Pulmonary artery endothelial cell (primary cell): ENCODE measurements at regions not wholly inside any gene's neighbourhood (a gene's known extent, or its start where the extent isn't known, plus 50 kb on each side); places are given as distances from the start of the nearest gene placed in this dataset.

Source experiments
- DNase-seq: peaks from one replicate; pipeline ENCODE4 v3.0.0-alpha.2; 2011; ENCODE audit warnings: low read depth, low spot score

DNA sequence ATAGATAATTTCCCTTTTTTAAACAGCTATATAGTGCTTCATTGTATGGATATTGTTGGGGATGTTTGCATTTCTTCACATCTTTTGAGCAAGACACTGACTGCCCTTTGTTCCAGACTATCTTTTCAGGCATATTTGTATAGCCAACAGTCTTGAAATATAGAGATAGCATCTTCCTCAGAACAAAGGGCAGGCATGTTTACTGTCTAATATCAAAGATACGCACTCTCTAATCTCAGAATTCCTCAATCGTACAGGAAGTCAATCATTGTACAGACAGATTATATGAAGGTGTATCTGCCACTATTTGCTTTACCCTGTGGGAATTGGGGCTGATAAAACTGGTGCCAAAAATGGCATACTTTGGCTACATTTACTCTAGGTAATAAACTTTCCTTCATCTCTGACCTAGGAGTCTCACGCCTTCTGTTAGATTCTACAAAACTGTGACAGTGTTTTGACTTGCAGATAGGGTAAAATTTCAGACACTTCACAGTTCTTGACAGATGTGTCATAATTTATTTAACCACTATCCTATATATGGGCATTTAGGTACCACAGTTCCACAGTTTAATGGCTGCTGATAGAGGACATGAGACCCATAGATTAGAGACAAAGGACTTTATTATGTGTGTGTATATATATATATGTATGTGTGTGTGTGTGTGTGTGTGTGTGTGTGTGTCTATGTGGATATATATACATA is 321.0 kb downstream of the IGSF11 start:
- no peak for DNase-seq

DNA sequence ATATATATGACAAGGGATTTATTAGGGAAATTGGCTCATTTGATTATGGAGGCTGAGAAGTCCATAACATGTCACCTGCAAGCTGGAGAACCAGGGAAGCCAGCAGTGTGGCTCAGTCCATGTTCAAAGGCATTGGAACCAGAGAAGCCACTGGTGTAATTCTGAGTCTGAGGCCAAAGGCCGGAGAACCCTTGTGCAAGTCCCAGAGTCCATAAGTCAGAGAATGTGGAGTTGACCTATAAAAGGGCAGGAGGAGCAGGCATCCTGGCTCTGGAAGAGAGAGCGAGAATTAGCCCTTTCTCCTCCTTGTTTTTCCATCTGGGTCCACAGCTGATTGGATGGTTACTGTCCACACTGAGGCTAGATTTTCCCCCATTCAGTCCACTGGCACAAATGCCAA is 319.8 kb downstream of the IGSF11 start:
- DNase-seq: no peak

- DNase-seq: no peak
Measured at GRCh38 chr3:118729546-118729945, 305.1 kb downstream of the IGSF11 start.

- DNase-seq: no peak
Measured at GRCh38 chr3:118734664-118735063, 300.0 kb downstream of the IGSF11 start.

- no peak for DNase-seq
Measured at GRCh38 chr3:118736107-118736506, 298.5 kb downstream of the IGSF11 start.

GRCh38 chr3:118740722-118741290 is 293.8 kb downstream of the IGSF11 start:
- DNase-seq: no peak

- no peak for DNase-seq
Measured at GRCh38 chr3:118742760-118743159, 291.9 kb downstream of the IGSF11 start.

GRCh38 chr3:118744186-118744585 is 290.5 kb downstream of the IGSF11 start:
- no peak for DNase-seq

GRCh38 chr3:118754406-118755252 is 280.0 kb downstream of the IGSF11 start:
- DNase-seq: no peak

DNA sequence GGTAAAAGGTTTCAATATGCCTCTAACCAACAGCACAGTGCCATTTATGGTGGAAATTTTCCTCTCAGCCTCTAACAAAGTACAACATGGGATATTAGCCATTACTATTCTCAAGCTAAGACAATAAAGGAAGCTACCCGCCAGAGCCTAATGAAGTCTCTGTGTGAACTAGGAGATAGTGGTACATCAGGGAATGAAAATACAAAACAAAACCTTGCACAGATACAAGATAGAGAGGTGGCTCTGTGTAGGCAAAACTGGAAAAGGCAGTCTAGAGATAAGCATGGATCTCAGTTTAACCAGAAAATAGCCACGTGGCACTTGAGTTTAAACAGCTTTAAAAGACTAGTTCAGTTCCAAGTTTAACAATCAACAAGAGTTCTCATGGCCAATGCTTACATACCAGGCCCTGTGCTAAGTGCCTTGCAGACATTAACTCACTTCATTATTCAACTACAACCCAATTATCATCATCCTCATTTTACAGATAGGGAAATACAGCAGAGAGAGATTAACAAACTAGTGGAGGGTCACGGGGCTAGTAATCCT is 279.3 kb downstream of the IGSF11 start:
- no peak for DNase-seq

GRCh38 chr3:118760585-118761290 is 273.9 kb downstream of the IGSF11 start:
- DNase-seq: no peak

- DNase-seq: no peak
Measured at GRCh38 chr3:118761291-118761606, 273.4 kb downstream of the IGSF11 start.

DNA sequence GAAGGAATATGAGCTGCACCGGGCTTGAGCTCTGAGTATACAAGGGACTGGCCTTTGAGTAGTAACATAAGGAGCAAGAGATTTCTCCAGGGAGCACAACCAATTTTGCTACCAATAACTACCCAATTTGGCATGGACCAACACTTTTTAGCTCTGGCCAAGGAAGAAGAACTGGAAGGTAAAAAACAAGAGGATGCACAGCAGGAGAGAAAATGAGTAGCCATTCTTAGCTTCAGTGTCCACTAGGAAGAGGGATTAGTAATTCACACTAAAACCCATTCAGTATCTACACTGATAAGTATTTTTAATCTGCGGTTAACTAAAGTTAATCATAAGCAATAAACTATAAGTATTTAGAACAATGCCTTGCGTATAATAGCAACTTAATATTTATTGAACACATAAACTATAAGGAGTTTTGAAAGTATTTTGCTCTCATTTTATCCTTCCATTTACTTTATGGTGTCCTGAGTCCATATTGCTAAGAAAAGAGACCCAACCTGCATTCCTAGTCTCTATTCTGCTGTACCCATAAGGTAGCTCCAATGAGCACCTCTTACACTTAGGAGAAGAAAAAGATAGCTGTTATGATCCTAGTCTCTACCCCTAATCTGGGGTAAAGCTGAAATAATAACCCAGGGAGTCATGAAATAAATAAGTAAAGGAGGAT is 268.9 kb downstream of the IGSF11 start:
- no peak for DNase-seq

DNA sequence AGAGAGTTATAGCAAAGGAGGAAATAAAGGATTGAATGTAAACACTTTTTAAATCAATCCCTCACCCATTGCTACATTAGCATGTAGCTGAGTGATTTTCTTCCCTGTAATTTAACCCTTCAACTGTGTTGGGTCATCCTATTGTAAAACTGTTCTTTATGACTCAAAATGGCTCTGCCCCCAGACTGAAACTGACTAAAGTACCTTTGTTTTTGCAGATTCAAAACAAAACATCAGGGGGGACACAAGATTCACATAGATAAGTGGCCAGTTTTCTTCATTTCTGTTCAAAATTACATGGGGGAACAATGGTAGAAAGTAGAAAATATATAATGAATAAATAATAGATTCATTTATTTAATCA is 268.4 kb downstream of the IGSF11 start:
- DNase-seq: no peak

DNA sequence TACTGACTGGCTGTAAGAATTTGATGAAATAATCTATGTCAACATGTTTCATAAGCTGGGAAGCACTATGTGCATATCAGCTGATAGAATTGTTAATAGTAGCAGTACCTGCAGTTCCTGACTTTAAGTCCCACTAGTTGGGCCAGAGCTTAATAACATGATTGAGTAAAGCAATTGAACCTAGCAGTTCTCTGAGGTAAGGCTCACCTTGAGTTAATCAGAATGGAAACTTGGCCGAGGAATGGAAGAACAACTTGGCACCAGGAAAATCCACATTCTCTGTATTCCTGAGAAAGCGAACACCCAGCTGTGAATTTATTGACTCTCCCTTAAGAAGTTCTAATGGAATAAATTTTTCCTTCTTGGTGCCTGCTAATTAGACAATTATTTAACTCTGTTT is 262.6 kb downstream of the IGSF11 start:
- no peak for DNase-seq

GRCh38 chr3:118772547-118773011 is 262.1 kb downstream of the IGSF11 start:
- DNase-seq: no peak

- no peak for DNase-seq
Measured at GRCh38 chr3:118775021-118775420, 259.6 kb downstream of the IGSF11 start.

- DNase-seq: no peak
Measured at GRCh38 chr3:118778201-118778600, 256.4 kb downstream of the IGSF11 start.

- no peak for DNase-seq
Measured at GRCh38 chr3:118781232-118781631, 253.4 kb downstream of the IGSF11 start.

GRCh38 chr3:118781839-118782238 is 252.8 kb downstream of the IGSF11 start:
- no peak for DNase-seq

GRCh38 chr3:118782755-118783202 is 251.9 kb downstream of the IGSF11 start:
- no peak for DNase-seq
